Left lung (tissue), 4 donors: ENCODE measurements at regions not wholly inside any gene's neighbourhood (a gene's known extent, or its start where the extent isn't known, plus 50 kb on each side); places are given as distances from the start of the nearest gene placed in this dataset.

Source experiments
- ATAC-seq: fragments of 200-7000 bp; cut with Tn5 transposase; one replicate; pipeline ENCODE4 v1.9.1; 2020; ENCODE audit warnings: moderate library complexity
- DNase-seq, 4 donors: peaks; one replicate each; pipeline ENCODE4 v3.0.0-alpha.2; 2013 to 2020
- H3K27ac ChIP-seq, 2 donors: fragments of 200-600 bp; sonication (generic) in 1 of 2; one replicate each; pipeline versions ENCODE4 v1.5.0 to v1.8.0; 2020 to 2021
- H3K27me3 ChIP-seq, 2 donors: fragments of 200-600 bp; sonication (generic) in 1 of 2; one replicate each; pipeline versions ENCODE4 v1.5.0 to v1.8.0; 2020 to 2021
- H3K36me3 ChIP-seq, 2 donors: fragments of 200-600 bp; sonication (generic) in 1 of 2; one replicate each; pipeline versions ENCODE4 v1.5.0 to v1.8.0; 2020 to 2021
- H3K4me1 ChIP-seq, 2 donors: fragments of 200-600 bp; one replicate each; pipeline ENCODE4 v1.8.0; 2021
- H3K4me3 ChIP-seq, 2 donors: fragments of 200-600 bp; sonication (generic) in 1 of 2; one replicate each; pipeline versions ENCODE4 v1.5.0 to v1.8.0; 2020 to 2021; ENCODE audit warnings: mild to moderate bottlenecking in 1 of 2
- H3K9me3 ChIP-seq, 2 donors: fragments of 200-600 bp; sonication (generic) in 1 of 2; one replicate each; pipeline versions ENCODE4 v1.5.0 to v1.8.0; 2020 to 2021
- intact Hi-C, 2 donors: fragments of 100-400 bp; cut with DNase I; formaldehyde crosslinking; loops; one replicate each; pipeline versions ENCODE4 v1.11.2 to v1.14.2; 2022
- TF ChIP-seq, protein P1 (sequence below), 2 donors: fragments of 200-600 bp; sonication (generic) in 1 of 2; IDR thresholded peaks; one replicate each; pipeline versions ENCODE4 v1.5.0 to v1.8.0; 2021; ENCODE audit warnings: antibody characterized with exemption in 2 of 2
- donor health status: DM: no; HTN: yes; CAD: no.
- donor health status: DM: no; HTN: no; CAD: no.

DNA sequence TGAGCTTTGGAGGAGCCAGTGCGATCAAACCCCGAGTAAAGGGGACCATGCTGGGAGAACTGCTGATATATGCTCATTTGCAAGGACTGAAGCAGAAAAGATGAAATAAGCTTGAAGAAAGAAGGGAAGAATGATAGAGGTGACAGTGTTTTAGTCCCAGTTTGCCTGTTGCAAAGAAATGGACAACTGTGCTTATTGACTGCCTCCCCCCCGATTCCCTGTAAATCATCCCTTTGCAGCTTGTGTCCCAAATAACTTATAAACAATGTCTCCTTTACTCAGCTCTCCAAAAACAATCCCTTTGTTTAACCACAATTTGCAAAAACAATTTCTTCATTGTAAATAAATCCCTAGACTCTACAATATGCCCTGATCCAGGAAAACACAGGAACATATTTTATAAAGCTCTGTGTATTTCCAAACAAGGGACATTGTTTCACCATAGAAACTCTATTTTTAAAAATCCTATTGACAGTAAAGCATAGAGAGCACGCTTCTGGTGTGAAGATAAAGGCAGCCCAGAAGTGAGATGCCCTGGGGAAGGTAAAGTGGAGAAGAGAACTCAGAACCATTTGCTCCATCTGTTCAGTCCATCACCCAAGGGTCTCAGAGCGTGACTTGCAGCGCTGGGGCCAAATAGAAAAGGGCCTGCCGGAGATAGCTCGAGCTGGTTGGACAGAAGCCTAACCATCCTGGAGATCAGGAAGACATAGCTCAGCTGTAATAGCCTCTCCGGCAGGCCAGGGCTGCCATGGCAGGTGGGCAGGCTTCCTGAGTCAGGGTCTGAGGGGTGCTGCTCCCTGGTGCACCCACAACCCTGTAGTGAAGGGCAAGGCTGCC, 280.5 kb downstream of the WDR11 start:
- Histone ChIP-seq H3K36me3 (no peaks in the 10 kb centered on the region), H3K27ac (no peak overlapping the region), H3K9me3 (no peaks in the 10 kb centered on the region), H3K4me1 (no peaks in the 10 kb centered on the region), H3K4me3 (no peak overlapping the region), H3K27me3 (no peaks in the 10 kb centered on the region)
- TF ChIP-seq, protein P1, sequence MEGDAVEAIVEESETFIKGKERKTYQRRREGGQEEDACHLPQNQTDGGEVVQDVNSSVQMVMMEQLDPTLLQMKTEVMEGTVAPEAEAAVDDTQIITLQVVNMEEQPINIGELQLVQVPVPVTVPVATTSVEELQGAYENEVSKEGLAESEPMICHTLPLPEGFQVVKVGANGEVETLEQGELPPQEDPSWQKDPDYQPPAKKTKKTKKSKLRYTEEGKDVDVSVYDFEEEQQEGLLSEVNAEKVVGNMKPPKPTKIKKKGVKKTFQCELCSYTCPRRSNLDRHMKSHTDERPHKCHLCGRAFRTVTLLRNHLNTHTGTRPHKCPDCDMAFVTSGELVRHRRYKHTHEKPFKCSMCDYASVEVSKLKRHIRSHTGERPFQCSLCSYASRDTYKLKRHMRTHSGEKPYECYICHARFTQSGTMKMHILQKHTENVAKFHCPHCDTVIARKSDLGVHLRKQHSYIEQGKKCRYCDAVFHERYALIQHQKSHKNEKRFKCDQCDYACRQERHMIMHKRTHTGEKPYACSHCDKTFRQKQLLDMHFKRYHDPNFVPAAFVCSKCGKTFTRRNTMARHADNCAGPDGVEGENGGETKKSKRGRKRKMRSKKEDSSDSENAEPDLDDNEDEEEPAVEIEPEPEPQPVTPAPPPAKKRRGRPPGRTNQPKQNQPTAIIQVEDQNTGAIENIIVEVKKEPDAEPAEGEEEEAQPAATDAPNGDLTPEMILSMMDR (IDR thresholded peaks at IDR 0.05): no peak
- intact Hi-C loops: no loop called here
- DNase-seq: no peak
- no peak for ATAC-seq

DNA sequence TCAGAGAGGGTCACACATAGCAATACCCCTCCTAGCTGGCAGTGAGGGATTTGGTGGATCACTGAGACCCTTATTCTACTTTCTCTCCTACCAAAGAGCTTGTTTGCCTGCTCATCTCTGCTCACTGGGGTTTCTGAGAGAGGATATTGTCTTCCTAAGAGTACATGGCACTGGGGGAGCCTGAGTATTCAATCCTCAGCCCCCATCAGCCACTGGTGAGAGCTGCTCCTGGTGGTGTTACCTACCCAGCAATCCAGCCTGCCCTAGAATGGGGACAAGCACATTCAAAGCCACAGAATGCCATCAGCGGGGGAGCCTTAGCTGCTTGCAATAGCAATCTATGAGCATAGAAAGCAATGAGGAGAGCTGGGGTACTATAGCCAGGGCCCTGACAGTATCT, 281.1 kb downstream of the WDR11 start:
- Histone ChIP-seq H3K4me1 (no peaks in the 10 kb centered on the region), H3K9me3 (no peaks in the 10 kb centered on the region), H3K4me3 (no peak overlapping the region), H3K36me3 (no peaks in the 10 kb centered on the region), H3K27me3 (no peaks in the 10 kb centered on the region), H3K27ac (no peak overlapping the region)
- TF ChIP-seq, protein P1 (IDR thresholded peaks at IDR 0.05): no peak
- intact Hi-C loops: no loop called here
- no peak for DNase-seq
- no peak for ATAC-seq

DNA sequence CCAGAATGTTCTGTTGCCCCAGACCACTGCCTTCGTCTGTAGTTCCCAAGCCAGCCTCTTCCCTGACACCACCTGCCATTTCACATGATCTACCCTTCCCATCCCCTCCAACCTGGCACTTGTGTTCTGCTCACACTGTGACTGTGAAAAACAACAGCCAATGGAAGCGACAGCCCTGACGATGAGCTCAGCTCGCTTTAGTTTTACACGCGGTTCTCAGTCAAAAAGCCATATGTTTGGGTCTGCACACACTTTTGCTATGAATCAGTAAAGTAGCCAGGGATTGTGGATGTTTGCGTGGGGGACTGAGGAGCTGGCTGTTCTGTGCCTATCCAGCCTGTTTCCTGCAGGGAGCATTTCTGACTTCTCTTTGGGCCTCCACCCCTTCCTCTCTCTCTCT, 282.7 kb downstream of the WDR11 start:
- H3K36me3 ChIP-seq: no peaks in the 10 kb centered on the region
- no peak for DNase-seq
- H3K9me3 ChIP-seq: no peaks in the 10 kb centered on the region
- no peaks in the 10 kb centered on the region for H3K4me1 ChIP-seq
- H3K27ac ChIP-seq: no peak overlapping the region
- TF ChIP-seq, protein P1 (IDR thresholded peaks at IDR 0.05): no peak
- no peak overlapping the region for H3K4me3 ChIP-seq
- ATAC-seq: no peak
- intact Hi-C loops: no loop called here
- no peaks in the 10 kb centered on the region for H3K27me3 ChIP-seq

DNA sequence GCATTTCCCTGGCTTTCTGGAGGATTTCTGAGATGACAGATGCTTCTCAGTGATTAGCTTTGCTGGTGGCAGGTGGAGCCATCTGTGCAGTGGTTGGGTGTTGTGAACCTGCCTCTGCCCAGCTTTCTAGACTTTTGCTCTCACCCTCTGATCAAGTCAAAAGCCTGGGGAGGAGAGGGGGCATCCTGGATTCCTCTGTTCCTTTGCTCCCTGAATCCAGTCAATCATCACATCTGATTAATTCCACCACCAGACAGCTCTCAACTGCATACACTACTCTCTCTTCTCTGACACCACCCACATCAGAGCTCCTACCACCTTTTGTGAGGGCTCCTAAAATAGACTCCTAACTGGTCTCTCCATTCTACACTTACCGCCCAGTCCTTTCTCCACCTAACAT, 283.5 kb downstream of the WDR11 start:
- H3K9me3 ChIP-seq: no peaks in the 10 kb centered on the region
- no peaks in the 10 kb centered on the region for H3K36me3 ChIP-seq
- no peak overlapping the region for H3K4me3 ChIP-seq
- no peak for DNase-seq
- H3K27ac ChIP-seq: no peak overlapping the region
- no peaks in the 10 kb centered on the region for H3K4me1 ChIP-seq
- TF ChIP-seq, protein P1 (IDR thresholded peaks at IDR 0.05): no peak
- intact Hi-C loops: no loop called here
- H3K27me3 ChIP-seq: no peaks in the 10 kb centered on the region
- no peak for ATAC-seq

DNA sequence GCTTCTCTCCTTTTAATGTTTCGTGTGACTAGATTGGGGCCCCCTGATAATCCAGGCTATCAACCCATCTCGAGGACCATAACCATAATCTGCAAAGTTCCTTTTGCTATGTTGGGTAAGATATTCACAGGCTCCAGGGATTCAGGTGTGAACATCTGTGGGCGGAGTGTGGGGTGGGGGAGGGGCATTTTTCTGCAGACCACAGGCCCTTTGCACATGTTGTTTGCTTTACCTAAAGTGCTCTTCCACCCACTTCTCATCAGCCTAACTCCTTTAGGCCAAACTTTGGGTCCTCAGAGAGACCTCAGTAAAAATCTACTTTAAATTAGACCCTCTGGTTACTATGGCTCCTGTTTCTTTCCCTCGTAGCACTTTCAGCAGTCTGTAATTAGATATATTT, 284.4 kb downstream of the WDR11 start:
- Histone ChIP-seq H3K4me1 (no peaks in the 10 kb centered on the region), H3K27ac (no peak overlapping the region), H3K4me3 (no peak overlapping the region), H3K27me3 (no peaks in the 10 kb centered on the region), H3K36me3 (no peaks in the 10 kb centered on the region), H3K9me3 (no peaks in the 10 kb centered on the region)
- DNase-seq: no peak
- ATAC-seq: no peak
- TF ChIP-seq, protein P1 (IDR thresholded peaks at IDR 0.05): no peak
- intact Hi-C loops: no loop called here
